Fibroblast of mammary gland (primary cell): ENCODE measurements at regions not wholly inside any gene's neighbourhood (a gene's known extent, or its start where the extent isn't known, plus 50 kb on each side); places are given as distances from the start of the nearest gene placed in this dataset.

ENCODE experiments used
- DNase-seq: peaks from one replicate; pipeline ENCODE4 v3.0.0-alpha.2; 2010; ENCODE audit warnings: low read depth
- H3K4me3 ChIP-seq: 2 replicates; pipeline ENCODE4 v1.5.1; 2011; ENCODE audit warnings: low read depth, mild to moderate bottlenecking, low read length, moderate library complexity; ENCODE audit not compliant: control insufficient read depth
- CTCF ChIP-seq: conservative IDR thresholded peaks from 2 replicates; pipeline ENCODE4 v1.5.1; 2011; ENCODE audit warnings: low read depth, low read length, inconsistent platforms; ENCODE audit not compliant: control insufficient read depth, insufficient read depth

GRCh38 chr2:22798386-22798785, 586.6 kb upstream of the KLHL29 start:
- no peak for DNase-seq
- no peak for TF ChIP-seq CTCF
- H3K4me3 ChIP-seq, result no peak overlapping the region

GRCh38 chr2:22800412-22800811, 584.6 kb upstream of the KLHL29 start:
- DNase-seq, result no peak
- no peak overlapping the region for H3K4me3 ChIP-seq
- TF ChIP-seq CTCF, result no peak

- no peak for DNase-seq
- TF ChIP-seq CTCF, result no peak
- no peak overlapping the region for H3K4me3 ChIP-seq
These were observed 583.9 kb upstream of the KLHL29 start for GRCh38 chr2:22801071-22801470.

GRCh38 chr2:22801970-22802369, 583.0 kb upstream of the KLHL29 start:
- no peak overlapping the region for H3K4me3 ChIP-seq
- TF ChIP-seq CTCF, result no peak
- no peak for DNase-seq

- no peak for TF ChIP-seq CTCF
- no peak overlapping the region for H3K4me3 ChIP-seq
- DNase-seq, result no peak
These were observed 577.1 kb upstream of the KLHL29 start for GRCh38 chr2:22807872-22808271.

- no peak overlapping the region for H3K4me3 ChIP-seq
- TF ChIP-seq CTCF, result no peak
- no peak for DNase-seq
These were observed 574.4 kb upstream of the KLHL29 start for GRCh38 chr2:22810602-22811001.

GRCh38 chr2:22812065-22812680, 572.8 kb upstream of the KLHL29 start:
- no peak for DNase-seq
- no peak overlapping the region for H3K4me3 ChIP-seq
- TF ChIP-seq CTCF, result no peak
